NCI-H128 (cell line): ENCODE measurements at regions not wholly inside any gene's neighbourhood (a gene's known extent, or its start where the extent isn't known, plus 50 kb on each side); places are given as distances from the start of the nearest gene placed in this dataset.
A peak's percentile ranks its signal among the peaks of the same experiment; 100 is the strongest.

Source experiments
- DNase-seq: peaks from one replicate; lab custom pipeline; 2025; ENCODE audit not compliant: unreplicated experiment; lab: John Stamatoyannopoulos, UW

DNA sequence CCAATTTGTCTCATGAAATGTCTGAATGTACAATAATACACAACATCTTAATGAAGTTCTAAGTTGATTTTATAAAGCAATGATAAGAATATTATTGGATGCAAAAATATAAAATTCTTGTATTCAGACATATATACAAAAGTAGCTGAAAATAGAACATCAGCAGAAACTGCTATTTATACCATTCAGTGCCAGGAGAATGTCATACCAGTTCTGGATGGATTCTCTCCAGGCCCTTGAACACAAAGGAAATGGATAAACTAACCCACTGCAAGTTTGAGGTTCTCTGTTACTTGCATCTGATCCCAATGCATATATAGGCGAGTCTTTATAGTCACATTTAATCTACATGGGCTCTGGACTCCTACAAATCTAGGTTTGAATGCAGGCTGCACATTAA is 126.3 kb upstream of the KLF3 start:
- no peak for DNase-seq

DNA sequence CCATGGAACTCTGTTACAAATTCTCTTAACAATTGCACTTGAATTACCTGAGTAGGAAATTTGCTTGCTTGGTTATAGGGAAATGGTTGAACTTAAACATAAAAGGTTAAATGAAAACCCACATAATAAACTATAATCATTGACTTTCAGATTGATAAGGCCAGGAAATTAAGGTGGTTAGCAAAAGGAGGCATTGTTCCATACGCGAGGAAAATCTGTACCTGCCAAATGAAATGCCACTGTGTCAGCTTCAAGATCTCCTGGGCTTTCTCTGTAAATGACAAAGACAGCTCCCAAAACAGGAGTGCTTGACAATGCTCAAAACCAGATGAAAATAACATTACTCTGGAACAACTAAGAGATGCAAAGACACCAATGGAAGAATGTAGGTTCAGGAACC is 125.5 kb upstream of the KLF3 start:
- no peak for DNase-seq

- DNase-seq, result no peak
Observed at GRCh38 chr4:38539501-38539900, 124.5 kb upstream of the KLF3 start.

DNA sequence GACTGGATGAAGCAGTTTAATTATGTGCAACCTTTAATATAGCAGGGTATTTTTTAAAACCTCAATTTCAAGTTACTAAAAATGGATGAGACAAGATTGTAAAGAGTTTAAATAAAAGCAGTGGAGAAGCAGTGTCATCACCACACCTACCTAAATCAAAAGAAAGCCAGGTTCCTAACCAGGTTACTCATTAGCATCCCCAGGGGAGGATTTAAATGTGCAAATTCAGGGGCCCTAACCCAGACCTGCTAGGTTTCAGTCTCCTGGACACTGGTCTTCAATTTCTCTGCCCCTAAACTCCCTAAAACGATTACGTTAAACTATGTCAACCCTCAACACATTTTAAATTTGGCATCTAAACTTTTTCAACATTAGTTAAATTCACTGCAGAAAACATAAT is 116.9 kb upstream of the KLF3 start:
- DNase-seq, result no peak

- no peak for DNase-seq
Observed at GRCh38 chr4:38548256-38548655, 115.7 kb upstream of the KLF3 start.

DNA sequence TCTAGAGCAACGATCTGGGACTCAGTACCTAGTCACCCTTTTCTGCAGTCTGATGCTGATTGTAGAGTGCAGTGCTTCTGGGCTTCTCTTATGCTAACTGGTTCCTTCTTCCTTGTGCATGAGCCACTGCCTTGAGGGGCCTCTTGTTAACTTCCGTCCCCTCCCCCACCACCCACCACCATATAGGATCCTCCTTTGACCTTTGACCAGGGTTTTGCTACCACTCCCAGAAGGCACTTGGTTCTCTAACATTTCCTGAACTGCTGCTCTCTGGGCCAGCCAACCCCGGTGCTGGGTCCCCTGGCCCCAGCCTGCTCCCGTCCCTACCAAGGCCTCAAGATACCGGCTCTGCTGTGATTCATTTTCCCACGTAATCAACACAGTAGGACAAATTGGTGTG is 104.6 kb upstream of the KLF3 start:
- DNase-seq, result no peak

GRCh38 chr4:38560340-38560739 is 103.7 kb upstream of the KLF3 start:
- DNase-seq, result no peak

DNA sequence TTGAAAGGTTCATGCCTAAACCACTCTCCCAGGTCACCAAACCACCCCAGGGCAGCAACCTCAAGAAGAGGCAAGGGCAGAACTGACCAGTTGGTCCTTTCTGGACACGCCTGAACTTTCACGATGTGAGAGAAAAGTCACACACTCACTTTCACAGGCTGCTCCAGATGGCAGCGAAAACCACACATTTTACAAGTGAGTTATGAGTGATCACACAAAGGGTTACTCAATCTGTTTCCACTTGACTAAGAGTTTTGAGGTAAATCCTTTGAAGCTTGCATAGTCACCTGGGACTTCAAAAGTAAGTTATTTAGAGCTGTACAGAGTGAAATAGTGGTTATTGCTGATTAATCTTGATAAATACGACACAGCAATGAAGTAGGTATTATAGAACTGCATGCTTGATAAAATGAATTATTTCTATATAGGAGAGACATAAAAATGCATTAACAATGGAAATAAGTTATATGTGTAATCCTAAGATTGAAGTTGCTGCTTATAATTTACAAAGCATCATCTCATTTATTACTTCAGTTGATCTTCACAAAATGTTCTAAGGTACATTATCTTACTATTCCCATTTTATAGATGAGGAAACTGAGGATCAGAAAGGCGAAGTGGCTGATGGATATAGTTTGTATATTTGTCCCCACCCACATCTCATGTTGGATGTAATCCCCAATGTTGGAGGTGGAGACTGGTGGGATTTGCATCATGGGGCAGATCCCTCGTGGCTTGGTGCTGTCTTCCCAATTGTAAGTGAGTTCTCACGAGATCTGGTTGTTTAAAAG is 103.0 kb upstream of the KLF3 start:
- DNase-seq, result no peak

DNA sequence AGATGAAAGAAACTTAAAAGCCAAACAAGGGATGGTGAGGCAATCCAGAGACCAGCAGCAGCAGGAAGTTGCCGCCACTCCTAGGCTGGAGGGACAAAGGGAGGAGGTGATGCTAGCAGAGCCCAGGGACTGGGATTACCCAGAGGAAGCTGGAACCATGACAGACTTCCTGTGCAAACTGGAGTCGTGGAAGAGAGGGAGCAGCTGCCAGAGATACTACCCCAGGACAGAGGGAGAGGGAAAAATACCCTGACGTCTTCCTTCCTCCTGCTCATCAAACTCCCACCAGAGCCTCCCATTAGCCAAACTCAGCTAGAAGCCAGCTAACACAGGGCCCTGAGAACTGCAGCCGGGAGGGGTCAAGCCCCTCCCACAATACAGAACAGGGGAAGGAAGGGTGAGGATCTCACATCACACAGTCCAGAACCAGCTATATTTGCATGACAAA is 101.2 kb upstream of the KLF3 start:
- DNase-seq, result no peak

DNA sequence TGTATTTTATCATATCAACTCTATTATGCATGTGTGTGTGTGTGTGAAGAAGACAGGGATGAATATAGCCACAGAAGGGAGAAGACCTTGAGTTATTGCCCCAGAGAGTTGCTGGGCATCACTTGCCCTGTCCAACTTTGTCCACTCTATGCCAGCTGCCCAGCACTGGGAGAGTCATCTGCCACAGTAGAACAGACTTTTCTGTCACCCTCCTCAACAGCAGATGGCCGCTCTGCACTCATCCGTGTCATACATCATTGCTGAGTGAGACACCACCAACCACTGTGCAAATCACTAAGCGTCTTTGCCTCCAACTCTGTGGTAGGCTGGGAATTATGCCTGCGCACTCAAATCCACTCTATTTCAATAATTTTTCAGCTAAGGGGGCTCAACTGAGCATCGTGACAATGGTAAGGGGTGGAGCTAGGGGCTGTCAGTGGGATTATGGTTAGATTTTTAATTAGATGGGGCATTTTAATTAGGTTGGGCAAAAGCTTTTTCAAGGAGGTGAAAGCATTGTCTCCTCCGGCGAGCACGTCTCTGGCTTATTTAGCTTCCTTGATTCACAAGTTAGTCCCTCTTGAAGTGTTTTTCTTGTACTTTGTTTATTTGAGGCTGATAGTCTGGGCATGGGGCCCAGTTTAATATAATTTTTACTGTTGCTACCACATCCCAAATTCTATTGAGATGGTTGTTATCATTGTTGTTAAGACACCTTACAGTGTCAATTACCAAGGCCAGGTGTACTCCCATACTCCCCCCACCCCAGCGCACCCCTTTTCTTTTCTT is 100.1 kb upstream of the KLF3 start:
- peak; percentile 23 for DNase-seq

GRCh38 chr4:38565271-38566199 is 98.5 kb upstream of the KLF3 start:
- DNase-seq, result no peak

- no peak for DNase-seq
Observed at GRCh38 chr4:38566806-38567398, 97.1 kb upstream of the KLF3 start.

- DNase-seq, result no peak
Observed at GRCh38 chr4:38567457-38567856, 96.5 kb upstream of the KLF3 start.

- no peak for DNase-seq
Observed at GRCh38 chr4:38568768-38569167, 95.2 kb upstream of the KLF3 start.

DNA sequence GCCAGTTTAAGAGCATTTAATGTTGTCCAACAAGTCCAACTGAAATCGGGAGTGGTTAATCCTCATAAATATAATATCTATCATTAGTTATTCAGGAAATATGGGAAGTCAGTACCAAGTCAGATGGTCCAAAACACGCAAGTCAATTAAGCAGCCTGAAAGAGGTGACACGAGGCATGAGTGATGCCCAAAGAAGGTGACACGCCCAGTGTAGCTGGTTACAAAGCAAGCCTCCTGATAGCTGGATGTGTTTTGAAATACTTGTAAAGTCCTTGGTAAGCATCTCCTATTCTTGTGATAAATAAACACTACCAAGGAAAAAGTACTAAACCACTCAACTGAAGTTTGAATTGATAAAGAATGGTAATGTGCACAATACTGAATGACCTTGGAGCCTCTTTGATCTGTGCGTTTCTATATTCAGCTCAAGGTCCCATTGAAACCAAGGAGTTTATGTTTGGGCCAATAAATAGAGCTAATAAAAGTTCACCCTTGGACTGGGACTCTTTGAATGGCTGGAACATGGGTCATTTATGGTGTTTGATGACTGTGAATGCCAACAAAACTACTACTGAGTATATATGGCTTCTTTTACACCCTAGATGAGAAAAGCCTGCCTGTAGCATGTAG is 93.2 kb upstream of the KLF3 start:
- no peak for DNase-seq

DNA sequence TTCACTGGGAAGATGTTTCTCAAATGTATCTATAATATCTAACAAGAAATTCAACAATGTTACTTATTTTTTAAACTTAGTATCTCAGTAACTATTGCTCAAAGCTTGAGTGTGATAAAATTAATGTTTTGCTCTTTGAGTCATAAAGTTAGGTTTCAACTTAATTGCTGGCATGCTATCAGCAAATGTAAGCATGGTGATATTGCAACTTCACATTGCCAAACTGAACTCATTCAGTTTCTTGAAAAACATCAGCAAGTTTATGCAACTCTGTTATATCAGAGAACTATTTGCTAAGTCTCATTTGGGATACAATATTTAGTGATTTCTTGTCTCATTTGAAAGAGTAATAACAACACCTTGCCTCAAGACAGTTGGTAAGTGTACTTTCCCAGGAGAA is 91.2 kb upstream of the KLF3 start:
- DNase-seq, result no peak

GRCh38 chr4:38574559-38575333 is 89.3 kb upstream of the KLF3 start:
- no peak for DNase-seq

- DNase-seq, result no peak
Observed at GRCh38 chr4:38576767-38577166, 87.2 kb upstream of the KLF3 start.

DNA sequence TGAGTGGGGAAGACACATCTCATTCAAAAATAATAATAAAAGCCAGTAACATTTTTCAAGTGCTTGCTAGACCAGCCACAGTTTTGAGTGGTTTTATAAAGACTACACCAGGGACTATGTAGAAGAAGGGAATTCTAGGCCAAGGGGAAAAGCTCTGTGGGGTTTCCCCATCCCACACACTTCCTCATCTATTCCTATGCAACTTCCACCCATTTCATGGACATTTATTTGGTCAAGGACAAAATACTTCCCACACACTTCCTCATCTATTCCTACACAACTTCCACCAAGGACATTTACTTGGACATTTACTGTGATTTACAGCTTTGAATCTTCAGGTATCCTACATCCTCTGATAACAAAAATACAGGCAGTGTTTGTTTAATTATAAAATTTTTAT is 86.5 kb upstream of the KLF3 start:
- no peak for DNase-seq
